GM21367 (cell line): ENCODE measurements at regions not wholly inside any gene's neighbourhood (a gene's known extent, or its start where the extent isn't known, plus 50 kb on each side); places are given as distances from the start of the nearest gene placed in this dataset.

Source experiments
- ATAC-seq: cut with Tn5 transposase; IDR thresholded peaks from one replicate; pipeline ENCODE4 v1.9.1; 2021; ENCODE audit not compliant: unreplicated experiment

GRCh38 chr6:164854526-164854925, 454.9 kb downstream of the C6orf118 start:
- ATAC-seq, result no peak

- ATAC-seq, result no peak
Measured at GRCh38 chr6:164845773-164846172, 463.6 kb downstream of the C6orf118 start.

- no peak for ATAC-seq
Measured at GRCh38 chr6:164842085-164842484, 467.3 kb downstream of the C6orf118 start.

GRCh38 chr6:164838068-164838615, 471.3 kb downstream of the C6orf118 start:
- ATAC-seq, result no peak

DNA sequence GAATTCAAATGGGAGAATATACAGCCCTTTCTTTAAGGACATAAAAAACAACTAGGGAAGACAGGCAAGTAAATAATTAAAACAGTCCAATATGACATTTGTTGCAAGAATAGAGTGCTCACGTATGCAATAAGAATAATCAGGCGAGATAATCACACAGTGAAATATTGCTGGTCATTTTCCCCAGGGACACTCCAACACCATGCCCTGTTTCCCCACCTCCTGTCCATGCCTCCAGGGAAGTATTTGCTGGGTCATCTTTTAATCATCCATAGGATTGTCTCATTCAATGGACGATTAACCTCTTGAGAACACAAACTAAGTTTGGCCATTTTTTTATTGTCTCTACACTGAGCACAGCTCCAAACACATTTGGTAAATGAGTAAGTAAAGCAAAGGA, 472.9 kb downstream of the C6orf118 start:
- ATAC-seq, result no peak

DNA sequence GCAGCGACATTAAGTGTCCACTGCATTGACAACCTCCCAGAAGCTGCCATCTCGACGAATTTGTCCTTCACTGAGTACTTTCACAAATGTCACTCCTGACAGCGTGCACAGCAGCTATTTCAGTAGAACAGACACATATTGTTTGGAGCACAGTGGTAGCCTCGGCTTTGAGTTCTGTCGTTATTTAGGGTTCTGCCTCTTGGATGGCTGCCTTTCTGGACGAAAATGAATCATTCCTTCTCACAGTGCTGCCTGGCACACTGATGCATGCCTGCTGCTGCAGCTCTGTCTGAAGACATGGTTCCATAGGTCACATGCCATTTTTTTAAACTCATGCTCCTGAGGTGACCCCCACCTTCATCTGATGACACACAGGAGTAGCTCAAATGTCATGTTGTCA, 477.0 kb downstream of the C6orf118 start:
- no peak for ATAC-seq

DNA sequence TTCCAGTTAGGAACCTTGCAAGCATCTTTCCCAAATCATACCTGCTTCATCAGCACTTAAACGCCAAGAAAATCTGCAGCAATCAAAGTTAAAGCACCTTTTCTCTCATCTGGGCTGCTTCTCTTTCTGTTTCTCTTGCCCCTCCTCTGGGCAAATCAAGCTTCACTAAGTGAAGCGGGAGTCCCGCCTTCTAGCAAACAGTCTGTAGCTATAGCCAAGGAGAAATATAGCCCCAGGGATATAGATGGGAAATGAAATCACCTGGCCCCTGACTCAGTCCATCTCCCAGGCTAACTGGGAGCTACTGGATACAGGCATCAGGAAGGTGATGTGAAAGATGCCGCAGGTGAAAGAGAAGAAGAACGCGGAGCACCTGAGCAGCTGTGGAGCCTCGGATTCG, 481.9 kb downstream of the C6orf118 start:
- ATAC-seq, result no peak

DNA sequence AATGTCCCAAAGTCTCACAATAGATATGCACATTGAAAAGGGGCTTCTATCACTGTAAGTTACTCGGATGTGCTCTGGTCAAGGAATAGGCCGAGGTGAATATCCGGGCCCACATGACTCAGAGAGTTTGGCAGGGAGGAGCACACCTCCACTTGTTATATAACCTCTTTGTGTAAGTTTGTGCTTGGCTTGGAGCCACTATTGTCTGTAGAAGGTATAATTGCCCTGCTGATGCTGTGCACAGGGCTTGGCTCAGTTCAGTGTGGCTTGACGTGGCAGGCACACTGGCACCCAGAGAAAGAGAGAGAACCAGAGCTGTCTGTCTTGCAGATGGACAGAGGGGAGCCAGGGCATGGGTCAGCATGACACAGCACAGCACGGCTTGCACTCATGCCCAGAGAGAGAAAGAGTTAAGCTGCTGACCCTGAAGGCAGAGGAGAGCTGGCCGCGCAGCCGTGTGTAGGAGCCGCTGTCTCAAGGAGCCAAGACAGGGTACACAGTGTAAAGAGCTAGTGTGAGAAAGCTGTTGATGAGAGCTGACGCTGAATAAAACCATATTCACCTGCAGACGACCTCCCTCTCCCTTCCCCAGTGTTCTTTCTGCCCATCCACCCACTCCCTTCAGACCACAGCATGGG, 482.5 kb downstream of the C6orf118 start:
- no peak for ATAC-seq

GRCh38 chr6:164825386-164825785, 484.0 kb downstream of the C6orf118 start:
- ATAC-seq, result no peak

DNA sequence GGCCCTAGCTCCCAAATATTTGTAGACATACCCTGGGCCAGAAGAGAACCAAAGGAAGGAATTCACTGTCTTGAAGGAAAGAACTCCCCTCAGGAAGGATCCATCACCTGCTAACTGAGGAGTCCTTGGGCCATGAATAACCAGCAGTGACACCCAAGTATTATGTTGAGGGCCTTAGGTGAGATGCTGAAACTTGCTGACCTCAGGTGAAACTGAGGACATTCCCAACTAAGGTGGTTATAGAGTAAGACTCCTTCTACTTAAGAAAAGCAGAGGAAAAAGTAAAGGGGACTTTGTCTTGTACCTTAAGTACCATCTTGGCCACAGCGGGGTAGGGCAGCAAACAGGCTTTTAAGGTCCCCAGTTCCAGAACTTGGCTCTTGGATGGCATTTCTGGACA, 491.7 kb downstream of the C6orf118 start:
- ATAC-seq, result no peak

GRCh38 chr6:164812706-164813105, 496.7 kb downstream of the C6orf118 start:
- no peak for ATAC-seq

- ATAC-seq, result no peak
Measured at GRCh38 chr6:164807125-164807524, 502.3 kb downstream of the C6orf118 start.

- ATAC-seq, result no peak
Measured at GRCh38 chr6:164795056-164795815, 514.2 kb downstream of the C6orf118 start.

- ATAC-seq, result no peak
Measured at GRCh38 chr6:164792666-164793065, 516.7 kb downstream of the C6orf118 start.

- no peak for ATAC-seq
Measured at GRCh38 chr6:164791498-164791897, 517.9 kb downstream of the C6orf118 start.

- no peak for ATAC-seq
Measured at GRCh38 chr6:164763788-164764187, 545.6 kb downstream of the C6orf118 start.

- ATAC-seq, result no peak
Measured at GRCh38 chr6:164757451-164757850, 552.0 kb downstream of the C6orf118 start.

DNA sequence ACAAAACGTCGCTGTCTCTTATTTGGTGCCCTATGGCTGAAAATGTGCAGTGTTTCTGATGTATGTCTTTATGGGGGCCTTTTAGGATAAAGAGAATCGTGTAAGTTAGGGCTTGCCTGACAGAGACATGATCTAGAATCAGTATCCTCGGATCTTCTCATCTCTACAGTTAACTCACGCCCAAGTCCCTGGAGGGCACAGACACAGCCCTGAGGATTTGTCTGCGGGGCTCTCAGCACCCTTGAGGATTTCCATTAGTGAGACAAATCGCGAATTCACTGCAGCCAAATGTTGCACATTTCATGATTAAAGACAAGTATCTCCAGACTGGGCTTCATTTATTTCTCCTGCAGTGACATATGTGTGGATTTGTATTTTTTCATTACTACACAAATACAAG, 552.7 kb downstream of the C6orf118 start:
- no peak for ATAC-seq

GRCh38 chr6:164756142-164756541, 553.3 kb downstream of the C6orf118 start:
- ATAC-seq, result no peak

GRCh38 chr6:164753517-164753916, 555.9 kb downstream of the C6orf118 start:
- no peak for ATAC-seq

- ATAC-seq, result no peak
Measured at GRCh38 chr6:164751395-164751794, 558.0 kb downstream of the C6orf118 start.

- ATAC-seq, result no peak
Measured at GRCh38 chr6:164750128-164750527, 559.3 kb downstream of the C6orf118 start.
